PFSK-1 (cell line): ENCODE measurements at regions not wholly inside any gene's neighbourhood (a gene's known extent, or its start where the extent isn't known, plus 50 kb on each side); places are given as distances from the start of the nearest gene placed in this dataset.

Experiments
- FOXP2 ChIP-seq: optimal IDR thresholded peaks from 2 replicates; pipeline ENCODE3; 2011; ENCODE audit warnings: borderline replicate concordance, control low read depth, inconsistent platforms; ENCODE audit not compliant: insufficient read depth; ENCODE audit errors: extremely low read length, extremely low read depth
- POLR2AphosphoS5 ChIP-seq: IDR thresholded peaks from 2 replicates; pipeline ENCODE4 v1.6.1; 2012; ENCODE audit warnings: low read depth, mild to moderate bottlenecking, control low read depth, low read length, moderate library complexity
- REST ChIP-seq, 2 experiments: IDR thresholded peaks; 2 replicates each; pipeline versions ENCODE4 v1.6.1 to v1.8.0; 2011 to 2012; ENCODE audit warnings: low read depth in 2 of 2, low read length in 2 of 2, control low read depth in 1 of 2, inconsistent platforms in 1 of 2, mild to moderate bottlenecking in 1 of 2, moderate library complexity in 1 of 2; ENCODE audit not compliant: insufficient read depth in 1 of 2
- SIN3A ChIP-seq: IDR thresholded peaks from 2 replicates; pipeline ENCODE4 v1.6.1; 2012; ENCODE audit warnings: mild to moderate bottlenecking, low read length, moderate library complexity, borderline replicate concordance; ENCODE audit not compliant: insufficient read depth
- TAF1 ChIP-seq: IDR thresholded peaks from 2 replicates; pipeline ENCODE4 v1.6.1; 2012; ENCODE audit warnings: low read length, control low read depth, borderline replicate concordance; ENCODE audit not compliant: insufficient read depth

- no peak for TF ChIP-seq TAF1
- TF ChIP-seq POLR2AphosphoS5, result no peak
- TF ChIP-seq REST (IDR thresholded peaks at IDR 0.05; ENCODE audit: insufficient read depth in 1 of 2, low read depth in 2 of 2, low read length in 2 of 2), result no peak
- no peak for TF ChIP-seq SIN3A
- TF ChIP-seq FOXP2, result no peak
Observed at GRCh38 chr1:192057766-192058165, 100.5 kb upstream of the RGS18 start.

- TF ChIP-seq SIN3A (no peak), TAF1 (no peak), FOXP2 (no peak), REST (IDR thresholded peaks at IDR 0.05; ENCODE audit: insufficient read depth in 1 of 2, low read depth in 2 of 2, low read length in 2 of 2) (no peak), POLR2AphosphoS5 (no peak)
Observed at GRCh38 chr1:192059407-192059806, 98.9 kb upstream of the RGS18 start.

- TF ChIP-seq FOXP2 (no peak), TAF1 (no peak), POLR2AphosphoS5 (no peak), REST (IDR thresholded peaks at IDR 0.05; ENCODE audit: insufficient read depth in 1 of 2, low read depth in 2 of 2, low read length in 2 of 2) (no peak), SIN3A (no peak)
Observed at GRCh38 chr1:192061556-192061955, 96.7 kb upstream of the RGS18 start.

GRCh38 chr1:192065087-192065486, 93.2 kb upstream of the RGS18 start:
- TF ChIP-seq TAF1, result no peak
- TF ChIP-seq REST (IDR thresholded peaks at IDR 0.05; ENCODE audit: insufficient read depth in 1 of 2, low read depth in 2 of 2, low read length in 2 of 2), result no peak
- TF ChIP-seq POLR2AphosphoS5, result no peak
- TF ChIP-seq FOXP2, result no peak
- no peak for TF ChIP-seq SIN3A

GRCh38 chr1:192066202-192066601, 92.1 kb upstream of the RGS18 start:
- no peak for TF ChIP-seq POLR2AphosphoS5
- no peak for TF ChIP-seq TAF1
- no peak for TF ChIP-seq REST (IDR thresholded peaks at IDR 0.05; ENCODE audit: insufficient read depth in 1 of 2, low read depth in 2 of 2, low read length in 2 of 2)
- TF ChIP-seq FOXP2, result no peak
- TF ChIP-seq SIN3A, result no peak
